AG04449 (cell line): ENCODE measurements at regions not wholly inside any gene's neighbourhood (a gene's known extent, or its start where the extent isn't known, plus 50 kb on each side); places are given as distances from the start of the nearest gene placed in this dataset.

Experiments used
- CTCF ChIA-PET: fragments of 350-600 bp; formaldehyde crosslinking; extraction: SDS; loops from one replicate; lab custom pipeline; 2021; ENCODE audit warnings: antibody characterized with exemption; lab: Yijun Ruan, JAX
- POLR2A ChIA-PET: fragments of 400-600, 350-600 bp; formaldehyde crosslinking; extraction: SDS; loops from one replicate; lab custom pipeline; 2020; ENCODE audit warnings: antibody characterized with exemption, inconsistent platforms; lab: Yijun Ruan, JAX
- DNase-seq: peaks from one replicate; pipeline ENCODE4 v3.0.0-alpha.2; 2010; ENCODE audit warnings: low read depth, low spot score
- H3K4me3 ChIP-seq: 2 replicates; pipeline ENCODE4 v1.5.1; 2011; ENCODE audit warnings: low read depth, mild to moderate bottlenecking, control low read depth, low read length
- TF ChIP-seq, protein P1 (sequence below): IDR thresholded peaks from one replicate; pipeline ENCODE4 v1.5.1; 2011; ENCODE audit warnings: mild to moderate bottlenecking, moderate library complexity, low read length, control low read depth, inconsistent platforms; ENCODE audit not compliant: insufficient read depth; ENCODE audit errors: missing control alignments

DNA sequence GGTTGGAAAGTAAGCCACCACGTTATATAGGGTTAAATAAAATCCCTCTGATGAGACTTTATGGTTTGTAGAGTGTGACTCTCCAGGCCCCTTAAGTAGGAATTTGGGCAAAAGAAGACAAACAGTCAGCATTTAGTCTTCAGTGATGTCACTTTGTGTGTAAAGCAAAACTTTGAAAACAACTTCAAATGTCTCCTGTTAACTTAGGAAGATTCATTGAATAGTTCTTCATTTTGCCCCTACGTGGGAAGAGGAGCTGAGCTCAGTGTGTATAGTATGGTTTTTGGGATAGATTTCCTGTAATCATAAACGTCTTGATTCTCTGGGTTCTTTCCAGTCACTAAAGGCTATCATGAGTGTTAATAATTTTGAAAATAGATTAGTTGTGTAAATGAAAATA is 101.3 kb downstream of the GADD45G start:
- POLR2A ChIA-PET: no interaction called here
- TF ChIP-seq, protein P1, sequence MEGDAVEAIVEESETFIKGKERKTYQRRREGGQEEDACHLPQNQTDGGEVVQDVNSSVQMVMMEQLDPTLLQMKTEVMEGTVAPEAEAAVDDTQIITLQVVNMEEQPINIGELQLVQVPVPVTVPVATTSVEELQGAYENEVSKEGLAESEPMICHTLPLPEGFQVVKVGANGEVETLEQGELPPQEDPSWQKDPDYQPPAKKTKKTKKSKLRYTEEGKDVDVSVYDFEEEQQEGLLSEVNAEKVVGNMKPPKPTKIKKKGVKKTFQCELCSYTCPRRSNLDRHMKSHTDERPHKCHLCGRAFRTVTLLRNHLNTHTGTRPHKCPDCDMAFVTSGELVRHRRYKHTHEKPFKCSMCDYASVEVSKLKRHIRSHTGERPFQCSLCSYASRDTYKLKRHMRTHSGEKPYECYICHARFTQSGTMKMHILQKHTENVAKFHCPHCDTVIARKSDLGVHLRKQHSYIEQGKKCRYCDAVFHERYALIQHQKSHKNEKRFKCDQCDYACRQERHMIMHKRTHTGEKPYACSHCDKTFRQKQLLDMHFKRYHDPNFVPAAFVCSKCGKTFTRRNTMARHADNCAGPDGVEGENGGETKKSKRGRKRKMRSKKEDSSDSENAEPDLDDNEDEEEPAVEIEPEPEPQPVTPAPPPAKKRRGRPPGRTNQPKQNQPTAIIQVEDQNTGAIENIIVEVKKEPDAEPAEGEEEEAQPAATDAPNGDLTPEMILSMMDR: no peak
- CTCF ChIA-PET: no interaction called here
- no peak overlapping the region for H3K4me3 ChIP-seq
- DNase-seq: no peak

DNA sequence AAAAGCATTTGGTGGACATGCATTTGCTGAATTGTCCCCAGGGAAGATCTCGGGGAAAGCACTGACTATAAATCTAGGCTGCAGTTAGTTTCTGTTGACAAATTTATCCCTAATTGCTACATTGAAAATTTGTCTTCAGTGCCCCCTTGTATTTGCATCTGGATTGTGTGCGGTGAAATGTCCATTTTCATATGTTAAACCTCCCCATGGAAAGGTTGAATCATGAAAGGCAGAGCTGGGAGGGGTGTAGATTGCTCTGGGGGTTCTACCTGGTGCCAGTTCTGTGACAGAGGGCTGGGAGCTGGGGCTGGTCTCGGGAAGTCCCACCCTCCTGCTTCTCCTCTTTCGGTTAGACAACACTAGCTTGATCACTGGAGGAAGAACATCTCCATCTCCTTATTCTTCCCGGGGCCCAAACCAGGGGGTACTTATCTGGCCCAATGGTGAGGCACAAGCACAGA is 101.9 kb downstream of the GADD45G start:
- TF ChIP-seq, protein P1: no peak
- H3K4me3 ChIP-seq: no peak overlapping the region
- DNase-seq: no peak
- CTCF ChIA-PET: no interaction called here
- POLR2A ChIA-PET: no interaction called here

DNA sequence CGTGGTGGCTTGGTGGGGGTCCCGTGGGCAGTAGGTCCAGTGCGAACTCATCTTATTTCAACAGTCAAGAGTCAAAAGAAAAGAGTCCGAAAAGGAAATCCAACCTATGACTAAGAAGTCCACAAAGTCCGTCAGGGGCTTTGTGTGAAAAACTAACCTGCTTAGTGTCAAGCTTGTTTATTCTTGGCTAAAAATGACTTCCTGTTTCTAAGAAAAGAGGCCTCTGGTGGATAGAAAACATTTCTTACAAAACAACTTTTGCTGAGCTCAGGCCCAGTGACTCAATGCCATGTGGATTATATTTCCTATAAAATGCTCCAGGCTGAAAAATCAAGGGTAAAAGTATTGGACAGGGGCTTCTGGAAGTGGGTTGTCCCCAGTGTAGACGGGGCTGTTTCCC is 105.9 kb downstream of the GADD45G start:
- DNase-seq: no peak
- ChIA-PET CTCF (no interaction called here), POLR2A (no interaction called here)
- TF ChIP-seq, protein P1: no peak
- no peak overlapping the region for H3K4me3 ChIP-seq

DNA sequence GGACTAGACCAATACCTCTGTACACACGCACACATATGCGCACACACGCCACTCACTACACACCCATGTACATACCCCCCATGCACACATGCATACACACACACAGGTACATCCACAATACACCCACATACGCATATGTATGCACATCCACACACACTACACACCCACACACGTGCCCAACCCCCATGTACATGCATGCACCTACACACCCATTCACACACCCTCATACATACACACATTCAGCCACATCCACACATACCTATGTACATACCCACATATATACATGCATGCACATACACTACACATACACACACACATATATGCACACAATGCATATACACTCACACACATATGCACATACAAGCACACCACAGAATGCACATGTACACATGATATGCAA is 107.1 kb downstream of the GADD45G start:
- TF ChIP-seq, protein P1: no peak
- CTCF ChIA-PET: no interaction called here
- POLR2A ChIA-PET: no interaction called here
- DNase-seq: no peak
- no peak overlapping the region for H3K4me3 ChIP-seq

- POLR2A ChIA-PET: no interaction called here
- TF ChIP-seq, protein P1: no peak
- no peak overlapping the region for H3K4me3 ChIP-seq
- no peak for DNase-seq
- CTCF ChIA-PET: no interaction called here
These were observed 107.5 kb downstream of the GADD45G start for GRCh38 chr9:89712283-89712682.

GRCh38 chr9:89714321-89714720 is 109.5 kb downstream of the GADD45G start:
- TF ChIP-seq, protein P1: no peak
- no peak for DNase-seq
- H3K4me3 ChIP-seq: no peak overlapping the region
- CTCF ChIA-PET: no interaction called here
- POLR2A ChIA-PET: no interaction called here
